GM23338 (cell line): ENCODE measurements at regions not wholly inside any gene's neighbourhood (a gene's known extent, or its start where the extent isn't known, plus 50 kb on each side); places are given as distances from the start of the nearest gene placed in this dataset.

Source experiments
- ATAC-seq: fragments of 200-7000 bp; cut with Tn5 transposase; 3 replicates; pipeline ENCODE4 v1.9.1; 2020
- DNase-seq: peaks from one replicate; pipeline ENCODE4 v3.0.0-alpha.2; 2015; ENCODE audit warnings: low spot score
- H2AFZ ChIP-seq: fragments of 200-600 bp; sonication (generic); 2 replicates; pipeline ENCODE4 v1.8.0; 2016; ENCODE audit warnings: antibody characterized with exemption, mild to moderate bottlenecking, moderate library complexity
- H3F3A ChIP-seq: fragments of 200-600 bp; sonication (generic); replicated peaks from 2 replicates; pipeline ENCODE4 v1.8.0; 2017; ENCODE audit warnings: antibody characterized with exemption, mixed run types, low read depth
- H3K27ac ChIP-seq: fragments of 200-600 bp; sonication (generic); 2 replicates; pipeline ENCODE4 v1.6.1; 2016; ENCODE audit warnings: low read depth
- H3K27me3 ChIP-seq: fragments of 200-600 bp; sonication (generic); 2 replicates; pipeline ENCODE4 v1.8.0; 2016; ENCODE audit warnings: mild to moderate bottlenecking, mixed run types, moderate library complexity; ENCODE audit not compliant: insufficient read depth
- H3K36me3 ChIP-seq: fragments of 200-600 bp; sonication (generic); 2 replicates; pipeline ENCODE4 v1.8.0; 2016; ENCODE audit warnings: mild to moderate bottlenecking; ENCODE audit not compliant: insufficient read depth
- H3K4me1 ChIP-seq: fragments of 200-600 bp; sonication (generic); 2 replicates; pipeline ENCODE4 v1.8.0; 2016; ENCODE audit warnings: mild to moderate bottlenecking, moderate library complexity; ENCODE audit not compliant: insufficient read depth
- H3K4me2 ChIP-seq: fragments of 200-600 bp; sonication (generic); 2 replicates; pipeline ENCODE4 v1.7.1; 2017; ENCODE audit warnings: mixed run types
- H3K4me3 ChIP-seq: fragments of 200-600 bp; sonication (generic); 2 replicates; pipeline ENCODE4 v1.6.1; 2016; ENCODE audit warnings: mixed run types
- H3K79me2 ChIP-seq: fragments of 200-600 bp; sonication (generic); replicated peaks from 2 replicates; pipeline ENCODE4 v1.8.0; 2017; ENCODE audit warnings: mild to moderate bottlenecking; ENCODE audit not compliant: insufficient read depth
- H3K9me2 ChIP-seq: fragments of 200-600 bp; sonication (generic); 2 replicates; pipeline ENCODE4 v1.8.0; 2017; ENCODE audit not compliant: insufficient read depth
- H4K20me1 ChIP-seq: fragments of 200-600 bp; sonication (generic); replicated peaks from 2 replicates; pipeline ENCODE4 v1.8.0; 2017; ENCODE audit warnings: mild to moderate bottlenecking; ENCODE audit not compliant: insufficient read depth
- H3K27ac Mint-ChIP-seq: 2 replicates; pipeline ENCODE4 v1.8.0; 2020; ENCODE audit warnings: inconsistent platforms, mild to moderate bottlenecking, moderate library complexity, mixed read lengths
- H3K27me3 Mint-ChIP-seq: 3 replicates; pipeline ENCODE4 v1.8.0; 2022; ENCODE audit warnings: low read depth, mild to moderate bottlenecking, moderate library complexity, mixed read lengths, inconsistent platforms; ENCODE audit not compliant: insufficient read depth, poor library complexity
- H3K36me3 Mint-ChIP-seq: 3 replicates; pipeline ENCODE4 v1.8.0; 2021; ENCODE audit warnings: low read depth, mild to moderate bottlenecking, inconsistent platforms, moderate library complexity, mixed read lengths
- H3K4me1 Mint-ChIP-seq: 3 replicates; pipeline ENCODE4 v1.8.0; 2020; ENCODE audit warnings: mild to moderate bottlenecking, inconsistent platforms, mixed read lengths
- H3K4me3 Mint-ChIP-seq: 3 replicates; pipeline ENCODE4 v1.8.0; 2021; ENCODE audit warnings: moderate library complexity, mild to moderate bottlenecking, inconsistent platforms, mixed read lengths
- H3K9me3 Mint-ChIP-seq: 3 replicates; pipeline ENCODE4 v1.8.0; 2020; ENCODE audit warnings: moderate library complexity, mild to moderate bottlenecking, inconsistent platforms, mixed read lengths
- CREB1 ChIP-seq: fragments of 250-450 bp; sonication (Bioruptor Pico); IDR thresholded peaks from 2 replicates; pipeline ENCODE4 v1.5.0; 2020; ENCODE audit warnings: low read depth, mild to moderate bottlenecking, moderate library complexity
- CTCF ChIP-seq, 2 experiments: fragments of 200-600 bp in 1 of 2; sonication (generic) in 1 of 2; conservative IDR thresholded peaks; 2 replicates each; pipeline versions ENCODE4 v1.5.1 to v1.6.1; 2016 to 2017; ENCODE audit warnings: antibody characterized with exemption in 2 of 2, low read depth in 2 of 2, mild to moderate bottlenecking in 2 of 2, moderate library complexity in 1 of 2
- ETS1 ChIP-seq: IDR thresholded peaks from 2 replicates; pipeline ENCODE4 v1.6.1; 2016; ENCODE audit warnings: antibody characterized with exemption
- EZH2 ChIP-seq: fragments of 200-600 bp; sonication (generic); IDR thresholded peaks from one replicate; pipeline ENCODE4 v1.8.0; 2017; ENCODE audit warnings: antibody characterized with exemption, mild to moderate bottlenecking, low read depth; ENCODE audit not compliant: unreplicated experiment
- EZH2phosphoT487 ChIP-seq: fragments of 200-600 bp; sonication (generic); IDR thresholded peaks from one replicate; pipeline ENCODE4 v1.8.1; 2018; ENCODE audit warnings: antibody characterized with exemption; ENCODE audit not compliant: unreplicated experiment
- JUNB ChIP-seq: IDR thresholded peaks from one replicate; pipeline ENCODE4 v1.6.1; 2016; ENCODE audit warnings: antibody characterized with exemption; ENCODE audit not compliant: unreplicated experiment
- NANOG ChIP-seq: IDR thresholded peaks from 2 replicates; pipeline ENCODE4 v1.6.1; 2016; ENCODE audit warnings: antibody characterized with exemption, borderline replicate concordance
- POLR2AphosphoS5 ChIP-seq: IDR thresholded peaks from 2 replicates; pipeline ENCODE4 v1.6.1; 2016; ENCODE audit warnings: antibody characterized with exemption, low read depth
- REST ChIP-seq: IDR thresholded peaks from one replicate; pipeline ENCODE4 v1.6.1; 2018; ENCODE audit warnings: antibody characterized with exemption; ENCODE audit not compliant: unreplicated experiment
- STAT1 ChIP-seq: IDR thresholded peaks from one replicate; pipeline ENCODE4 v1.6.1; 2016; ENCODE audit warnings: antibody characterized with exemption; ENCODE audit not compliant: unreplicated experiment
- ZNF114 ChIP-seq: fragments of 250-450 bp; sonication (Bioruptor Pico); IDR thresholded peaks from 2 replicates; pipeline ENCODE4 v1.5.0; 2020; ENCODE audit warnings: mild to moderate bottlenecking, moderate library complexity
- ZNF331 ChIP-seq: fragments of 250-450 bp; sonication (Bioruptor Pico); IDR thresholded peaks from 2 replicates; pipeline ENCODE4 v1.5.0; 2020; ENCODE audit warnings: low read depth, mild to moderate bottlenecking, moderate library complexity
- ZNF462 ChIP-seq: fragments of 250-450 bp; sonication (Bioruptor Pico); IDR thresholded peaks from 2 replicates; pipeline ENCODE4 v1.5.0; 2020; ENCODE audit warnings: mild to moderate bottlenecking, moderate library complexity

- no peak for DNase-seq
- Mint-ChIP-seq H3K9me3 (peaks cover 15% of the 10 kb centered on the region), H3K36me3 (peaks cover 4% of the 10 kb centered on the region; the same call in 1 of the 3 replicates), H3K27ac (no peak overlapping the region), H3K4me3 (no peak overlapping the region), H3K4me1 (no peaks in the 10 kb centered on the region), H3K27me3 (peaks cover 6% of the 10 kb centered on the region)
- Histone ChIP-seq H3K79me2 (no peaks in the 10 kb centered on the region), H3K4me1 (no peaks in the 10 kb centered on the region), H3K27ac (no peak overlapping the region), H2AFZ (no peak overlapping the region), H3K9me2 (peaks cover 10% of the 10 kb centered on the region; the same call in 1 of the 2 replicates), H3K27me3 (no peaks in the 10 kb centered on the region), H3F3A (no peaks in the 10 kb centered on the region), H4K20me1 (no peaks in the 10 kb centered on the region), H3K36me3 (no peaks in the 10 kb centered on the region), H3K4me3 (no peak overlapping the region), H3K4me2 (no peak overlapping the region)
- no peak for TF ChIP-seq NANOG
- no peak for TF ChIP-seq ETS1
- TF ChIP-seq STAT1 = no peak
- no peak for TF ChIP-seq POLR2AphosphoS5
- no peak for TF ChIP-seq ZNF331 (CRISPR knock-in tag)
- TF ChIP-seq JUNB = no peak
- TF ChIP-seq EZH2 = no peak
- TF ChIP-seq CTCF (conservative IDR thresholded peaks at IDR 0.05; ENCODE audit: low read depth in 2 of 2) = no peak
- no peak for TF ChIP-seq EZH2phosphoT487
- TF ChIP-seq REST = no peak
- no peak for TF ChIP-seq ZNF114 (CRISPR knock-in tag)
- TF ChIP-seq CREB1 (CRISPR knock-in tag) = no peak
- no peak for TF ChIP-seq ZNF462 (CRISPR knock-in tag)
- no peak for ATAC-seq
Measured at GRCh38 chr20:51228763-51229162, 205.9 kb upstream of the KCNG1 start.
